Testis (tissue), 2 donors: ENCODE measurements at regions not wholly inside any gene's neighbourhood (a gene's known extent, or its start where the extent isn't known, plus 50 kb on each side); places are given as distances from the start of the nearest gene placed in this dataset.

Experiments
- CTCF ChIP-seq, 3 experiments: fragments of 450-650 bp in 2 of 3; fragments of 200-600 bp in 1 of 3; sonication (generic) in 1 of 3; IDR thresholded peaks; one replicate each; pipeline ENCODE4 v1.5.1; 2016 to 2019; ENCODE audit warnings: antibody characterized with exemption in 3 of 3, mild to moderate bottlenecking in 2 of 3, moderate library complexity in 1 of 3
- POLR2A ChIP-seq: fragments of 450-650 bp; IDR thresholded peaks from one replicate; pipeline ENCODE4 v1.6.1; 2017; ENCODE audit warnings: antibody characterized with exemption, mild to moderate bottlenecking, moderate library complexity

GRCh38 chr1:58852731-58853485 lies 69.1 kb upstream of the JUN start:
- TF ChIP-seq CTCF (IDR thresholded peaks at IDR 0.05) (no peak), POLR2A (no peak)
